Ovary (tissue), 7 donors: ENCODE measurements at regions not wholly inside any gene's neighbourhood (a gene's known extent, or its start where the extent isn't known, plus 50 kb on each side); places are given as distances from the start of the nearest gene placed in this dataset.

Experiments
- DNase-seq, 5 donors: peaks; one replicate each; pipeline ENCODE4 v3.0.0-alpha.2; 2019 to 2020
- H3K27ac ChIP-seq, 2 donors: fragments of 200-600 bp; one replicate each; pipeline versions ENCODE4 v1.5.1 to v1.8.0; 2019 to 2022
- H3K27me3 ChIP-seq: fragments of 200-600 bp; one replicate; pipeline ENCODE4 v1.8.0; 2022
- H3K36me3 ChIP-seq: fragments of 200-600 bp; sonication (generic); one replicate; pipeline ENCODE4 v1.5.1; 2019
- H3K4me1 ChIP-seq: one replicate; pipeline ENCODE4 v1.8.1; 2013; ENCODE audit warnings: mild to moderate bottlenecking, moderate library complexity; ENCODE audit not compliant: insufficient read depth
- H3K4me3 ChIP-seq: fragments of 200-600 bp; sonication (generic); one replicate; pipeline ENCODE4 v1.5.1; 2017
- H3K9me3 ChIP-seq, 2 donors: fragments of 200-600 bp in 1 of 2; sonication (generic) in 1 of 2; one replicate each; pipeline versions ENCODE4 v1.5.1 to v1.8.1; 2013 to 2019; ENCODE audit warnings: mild to moderate bottlenecking in 1 of 2, moderate library complexity in 1 of 2
- CTCF ChIP-seq, 3 donors: fragments of 450-650 bp in 2 of 3; fragments of 200-600 bp in 1 of 3; IDR thresholded peaks; one replicate each; pipeline versions ENCODE4 v1.5.1 to v1.8.0; 2016 to 2022; ENCODE audit warnings: antibody characterized with exemption in 3 of 3, mild to moderate bottlenecking in 1 of 3
- EP300 ChIP-seq: sonication (generic); formaldehyde crosslinking; IDR thresholded peaks from one replicate; pipeline ENCODE4 v1.6.1; 2017; ENCODE audit warnings: antibody characterized with exemption
- POLR2A ChIP-seq: fragments of 450-650 bp; IDR thresholded peaks from one replicate; pipeline ENCODE4 v1.6.1; 2017; ENCODE audit warnings: antibody characterized with exemption, mild to moderate bottlenecking, moderate library complexity
- WGBS, 3 donors: extraction: QIAGEN DNeasy Blood & Tissue Kit in 1 of 3; methylation state at CpG; one replicate each; pipeline versions ENCODE4 v1.1.5 to v1.1.7; 2013 to 2017; 5-methylcytosine and 5-hydroxymethylcytosine counted together
- intact Hi-C, 4 donors: fragments of 100-400 bp; cut with DNase I; formaldehyde crosslinking; loops; one replicate each; pipeline versions ENCODE4 v1.11.0 to v1.15.1; 2022 to 2023
- donor health status: DM: no; HTN: no; CAD: no; lungs with moderate emphysema.
- donor health status: DM: no; HTN: no; CAD: no.
- donor health status: Bipolar disorder and iron deficiency.
- donor health status: DM: no; HTN: no; CAD: no.
- donor health status: DM: yes; HTN: yes; CAD: no.

- H3K9me3 ChIP-seq, result no peaks in the 10 kb centered on the region
- 94 to 100% (median 100%) methylated on average over 1 of the region's 1 CpG for WGBS, 3 donors
- H3K27ac ChIP-seq, result no peak overlapping the region
- no peaks in the 10 kb centered on the region for H3K36me3 ChIP-seq
- intact Hi-C loops, result no loop called here
- TF ChIP-seq CTCF (IDR thresholded peaks at IDR 0.05) (no peak), POLR2A (no peak), EP300 (no peak)
- H3K27me3 ChIP-seq, result no peaks in the 10 kb centered on the region
- H3K4me1 ChIP-seq, result peaks cover 9% of the 10 kb centered on the region
- no peak overlapping the region for H3K4me3 ChIP-seq
- DNase-seq, result no peak
These were observed 98.2 kb upstream of the TMEM178A start for GRCh38 chr2:39567507-39567906.

GRCh38 chr2:39568116-39568515 is 97.6 kb upstream of the TMEM178A start:
- Histone ChIP-seq H3K27me3 (no peaks in the 10 kb centered on the region), H3K9me3 (no peaks in the 10 kb centered on the region), H3K4me3 (no peak overlapping the region), H3K4me1 (peaks cover 9% of the 10 kb centered on the region), H3K36me3 (no peaks in the 10 kb centered on the region), H3K27ac (no peak overlapping the region)
- DNase-seq, result no peak
- 87 to 94% (median 89%) methylated on average over 5 of the region's 5 CpGs for WGBS, 3 donors
- TF ChIP-seq POLR2A (no peak), EP300 (no peak)
- intact Hi-C loops, result no loop called here

GRCh38 chr2:39568561-39569006 is 97.1 kb upstream of the TMEM178A start:
- no peak overlapping the region for H3K27ac ChIP-seq
- H3K4me1 ChIP-seq, result peaks cover 9% of the 10 kb centered on the region

DNA sequence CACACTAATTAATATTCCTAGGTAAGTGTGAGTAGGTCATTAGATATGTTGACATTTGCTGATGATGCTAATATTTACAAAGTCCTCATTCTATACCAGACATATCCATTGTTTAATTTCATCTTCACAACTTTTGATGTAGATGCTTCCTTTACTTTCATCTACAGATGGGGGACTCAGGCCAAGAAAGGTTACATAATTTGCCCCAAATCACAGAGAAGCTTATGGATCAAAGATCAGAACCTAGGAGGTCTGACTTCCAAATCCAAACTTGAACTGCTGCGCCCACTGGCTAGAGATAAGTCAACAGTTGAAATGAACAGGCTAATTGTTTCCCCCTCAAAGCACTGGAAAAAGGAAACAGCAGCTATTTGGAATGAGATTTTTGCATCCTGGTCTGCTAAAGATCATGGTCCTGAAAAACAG is 95.6 kb upstream of the TMEM178A start:
- TF ChIP-seq EP300 (no peak), CTCF (IDR thresholded peaks at IDR 0.05) (no peak), POLR2A (no peak)
- intact Hi-C loops, result no loop called here
- no peak for DNase-seq
- Histone ChIP-seq H3K9me3 (no peaks in the 10 kb centered on the region), H3K27ac (no peak overlapping the region), H3K36me3 (no peaks in the 10 kb centered on the region), H3K4me1 (peaks cover 9% of the 10 kb centered on the region), H3K27me3 (no peaks in the 10 kb centered on the region), H3K4me3 (no peak overlapping the region)
- 94 to 100% (median 97%) methylated on average over 1 of the region's 1 CpG for WGBS, 3 donors

More at GRCh38 chr2:39568561-39569006, 97.1 kb upstream of the TMEM178A start:
- TF ChIP-seq POLR2A (no peak), EP300 (no peak), CTCF (IDR thresholded peaks at IDR 0.05) (no peak)
- no peaks in the 10 kb centered on the region for H3K36me3 ChIP-seq
- DNase-seq, result no peak
- no peaks in the 10 kb centered on the region for H3K9me3 ChIP-seq
- no peak overlapping the region for H3K4me3 ChIP-seq
- 8 to 13% (median 13%) methylated on average over 3 of the region's 3 CpGs for WGBS, 3 donors
- intact Hi-C loops, result no loop called here
- H3K27me3 ChIP-seq, result no peaks in the 10 kb centered on the region

DNA sequence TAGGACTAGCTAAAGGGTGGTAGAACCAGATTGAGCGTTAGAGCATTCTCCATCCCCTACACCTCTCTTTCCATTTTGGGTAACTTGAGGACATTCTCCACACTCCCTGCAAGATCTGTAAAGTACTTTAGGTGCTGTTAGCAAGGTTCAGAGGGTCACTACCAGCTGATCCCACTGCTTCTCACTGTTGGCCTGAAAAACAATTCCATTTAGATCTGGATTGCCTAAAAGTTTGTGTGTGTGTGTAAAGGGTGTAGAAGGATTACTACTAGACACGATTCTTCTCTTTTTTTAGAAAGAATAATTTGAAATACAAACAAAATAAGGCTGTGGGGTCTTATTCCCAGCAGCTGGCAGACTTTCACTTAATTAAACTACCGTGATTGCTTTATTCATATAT is 95.1 kb upstream of the TMEM178A start:
- no peak for DNase-seq
- no peaks in the 10 kb centered on the region for H3K9me3 ChIP-seq
- no peak overlapping the region for H3K4me3 ChIP-seq
- no peaks in the 10 kb centered on the region for H3K27me3 ChIP-seq
- intact Hi-C loops, result no loop called here
- no peak for TF ChIP-seq POLR2A
- peaks cover 9% of the 10 kb centered on the region for H3K4me1 ChIP-seq
- 46 to 53% (median 49%) methylated on average over 3 of the region's 3 CpGs for WGBS, 3 donors
- H3K27ac ChIP-seq, result no peak overlapping the region
- no peaks in the 10 kb centered on the region for H3K36me3 ChIP-seq
